HAP-1 (cell line): ENCODE measurements at regions not wholly inside any gene's neighbourhood (a gene's known extent, or its start where the extent isn't known, plus 50 kb on each side); places are given as distances from the start of the nearest gene placed in this dataset.
"Not testable (repeated sequence)": the region's sequence is repeated elsewhere in the genome, so short reads cannot be mapped to it uniquely, and the experiment has no call there.

Experiments
- DNase-seq, 2 experiments: peaks; one replicate each; pipeline ENCODE4 v3.0.0-alpha.2; 2016 to 2020; ENCODE audit warnings: low spot score in 2 of 2
- H3K27me3 ChIP-seq: fragments of 250-450 bp; sonication (Bioruptor Pico); 2 replicates; pipeline ENCODE4 v1.5.1; 2020; ENCODE audit warnings: low read depth, mild to moderate bottlenecking, moderate library complexity
- H3K36me3 ChIP-seq: fragments of 250-450 bp; sonication (Bioruptor Pico); replicated peaks from 2 replicates; pipeline ENCODE4 v1.5.1; 2020; ENCODE audit warnings: mild to moderate bottlenecking
- H3K4me1 ChIP-seq: fragments of 250-450 bp; sonication (Bioruptor Pico); 2 replicates; pipeline ENCODE4 v1.5.1; 2020; ENCODE audit warnings: mild to moderate bottlenecking
- H3K4me3 ChIP-seq: fragments of 250-450 bp; sonication (Bioruptor Pico); 2 replicates; pipeline ENCODE4 v1.5.1; 2020; ENCODE audit warnings: mild to moderate bottlenecking, moderate library complexity
- H3K9me3 ChIP-seq: fragments of 250-450 bp; sonication (Bioruptor Pico); 2 replicates; pipeline ENCODE4 v1.5.1; 2020; ENCODE audit warnings: mild to moderate bottlenecking, moderate library complexity
- in situ Hi-C: fragments of 300-500 bp; cut with MboI; formaldehyde crosslinking; loops from 3 replicates; pipeline ENCODE4 v1.14.3; 2020; ENCODE audit warnings: low sequenced_read_pairs, inconsistent platforms, mixed read lengths

DNA sequence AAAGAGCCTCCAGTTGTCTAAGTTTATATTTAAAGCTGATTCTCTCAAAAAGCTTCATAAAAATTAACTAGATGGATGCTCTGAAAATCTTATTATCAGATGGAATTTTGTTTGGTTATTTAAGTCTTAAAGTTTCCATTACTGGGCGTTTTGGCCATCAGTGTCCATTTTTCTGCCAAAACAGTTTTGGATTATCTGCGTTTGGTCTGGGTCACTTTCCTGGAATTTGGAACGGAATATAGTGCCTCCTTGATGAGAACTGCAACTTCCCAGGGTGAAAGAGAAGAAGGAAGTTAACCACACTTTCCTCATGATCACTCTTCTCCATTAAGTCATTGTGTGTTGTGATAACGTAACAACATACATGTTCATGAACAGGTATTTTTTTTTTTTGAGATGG lies 764.9 kb upstream of the AUTS2 start:
- no peaks in the 10 kb centered on the region for H3K4me1 ChIP-seq
- no peaks in the 10 kb centered on the region for H3K9me3 ChIP-seq
- in situ Hi-C loops, result no loop called here
- H3K36me3 ChIP-seq, result no peaks in the 10 kb centered on the region
- H3K4me3 ChIP-seq, result no peak overlapping the region
- DNase-seq, result no peak
- no peaks in the 10 kb centered on the region for H3K27me3 ChIP-seq

DNA sequence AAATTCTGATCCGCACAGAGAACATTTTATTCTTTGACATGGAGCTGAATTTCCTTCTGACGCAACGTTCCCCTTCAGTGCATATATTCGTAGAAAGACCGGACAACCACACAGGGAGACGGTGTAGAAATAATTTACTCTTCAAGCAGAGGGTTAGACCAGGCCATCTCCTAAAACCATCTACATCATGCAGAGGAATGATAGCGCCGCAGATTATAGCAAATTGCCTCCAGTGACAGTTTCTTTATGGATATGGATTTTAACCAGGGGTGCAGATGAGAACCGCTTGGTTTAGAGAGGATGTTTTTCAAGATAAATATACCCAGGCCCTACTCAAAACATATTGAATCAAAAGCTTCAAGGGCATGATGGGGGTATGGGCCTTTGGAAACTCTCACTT lies 759.3 kb upstream of the AUTS2 start:
- H3K27me3 ChIP-seq, result no peaks in the 10 kb centered on the region
- H3K36me3 ChIP-seq, result no peaks in the 10 kb centered on the region
- H3K9me3 ChIP-seq, result no peaks in the 10 kb centered on the region
- in situ Hi-C loops, result no loop called here
- H3K4me3 ChIP-seq, result no peak overlapping the region
- no peaks in the 10 kb centered on the region for H3K4me1 ChIP-seq
- no peak for DNase-seq

DNA sequence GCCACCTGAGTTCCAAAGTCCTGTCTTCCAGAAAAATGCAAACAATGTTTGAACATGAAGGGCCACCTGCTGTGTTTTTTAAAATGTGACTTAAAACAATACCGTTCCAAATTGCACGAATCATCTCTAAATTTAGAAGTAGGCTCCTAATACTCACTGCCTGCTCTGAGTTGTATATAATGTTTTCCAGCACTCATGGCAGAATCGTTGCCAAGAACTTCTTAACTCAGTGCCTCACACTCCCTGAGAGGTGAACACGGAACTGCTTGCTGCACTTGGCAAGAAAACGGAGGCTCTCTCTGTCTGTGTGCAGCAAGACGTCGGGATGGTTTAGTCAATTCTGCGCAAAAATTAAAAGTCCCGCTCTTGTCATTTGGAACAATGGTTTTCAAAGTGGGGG lies 757.3 kb upstream of the AUTS2 start:
- no peaks in the 10 kb centered on the region for H3K27me3 ChIP-seq
- H3K9me3 ChIP-seq, result no peaks in the 10 kb centered on the region
- no peaks in the 10 kb centered on the region for H3K4me1 ChIP-seq
- no peak overlapping the region for H3K4me3 ChIP-seq
- DNase-seq, result no peak
- no peaks in the 10 kb centered on the region for H3K36me3 ChIP-seq
- in situ Hi-C loops, result no loop called here

DNA sequence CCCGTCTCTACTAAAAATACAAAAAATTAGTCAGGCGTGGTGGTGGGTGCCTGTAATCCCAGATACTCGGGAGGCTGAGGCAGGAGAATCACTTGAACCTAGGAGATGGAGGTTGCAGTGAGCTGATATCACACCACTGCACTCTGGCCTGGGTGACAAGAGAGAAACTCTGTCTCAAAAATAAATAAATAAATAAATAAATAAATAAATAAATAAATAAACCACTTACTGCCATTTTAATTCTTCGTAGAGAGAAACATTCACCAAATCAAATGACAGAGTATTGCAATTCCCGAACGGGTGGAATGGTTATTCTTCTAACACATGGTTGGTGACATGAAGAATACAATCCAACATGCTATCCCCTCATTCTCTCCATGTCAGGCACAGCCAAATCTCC lies 754.3 kb upstream of the AUTS2 start:
- H3K4me1 ChIP-seq, H3K36me3 ChIP-seq, in situ Hi-C loops, DNase-seq, H3K9me3 ChIP-seq, H3K4me3 ChIP-seq, H3K27me3 ChIP-seq: not testable (repeated sequence)

DNA sequence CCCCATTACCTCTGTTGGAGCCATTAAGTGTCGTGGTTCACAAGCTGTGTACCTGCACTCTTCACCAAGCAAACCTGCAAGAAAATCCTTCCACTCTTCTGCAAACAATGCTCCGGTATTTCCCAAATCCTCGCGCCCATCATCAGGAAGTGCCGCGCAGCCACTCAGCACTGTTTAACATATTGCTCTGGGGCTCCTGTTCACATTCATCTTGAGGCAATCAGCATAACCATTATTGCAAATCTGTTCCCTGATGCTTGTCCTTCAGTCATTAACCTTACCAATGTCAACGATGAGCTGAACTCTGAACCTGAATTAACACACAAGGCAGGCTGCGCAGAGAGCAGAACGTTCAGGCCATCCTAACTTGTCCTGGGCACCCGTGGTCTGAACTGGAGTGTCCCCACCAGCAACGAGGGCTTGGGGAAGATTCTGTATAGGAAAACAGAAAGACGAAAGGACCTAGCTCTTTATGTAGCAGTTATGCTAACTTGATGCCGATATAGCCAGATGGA lies 751.4 kb upstream of the AUTS2 start:
- in situ Hi-C loops, result no loop called here
- no peaks in the 10 kb centered on the region for H3K9me3 ChIP-seq
- no peak for DNase-seq
- no peak overlapping the region for H3K4me3 ChIP-seq
- no peaks in the 10 kb centered on the region for H3K36me3 ChIP-seq
- no peaks in the 10 kb centered on the region for H3K27me3 ChIP-seq
- H3K4me1 ChIP-seq, result no peaks in the 10 kb centered on the region

DNA sequence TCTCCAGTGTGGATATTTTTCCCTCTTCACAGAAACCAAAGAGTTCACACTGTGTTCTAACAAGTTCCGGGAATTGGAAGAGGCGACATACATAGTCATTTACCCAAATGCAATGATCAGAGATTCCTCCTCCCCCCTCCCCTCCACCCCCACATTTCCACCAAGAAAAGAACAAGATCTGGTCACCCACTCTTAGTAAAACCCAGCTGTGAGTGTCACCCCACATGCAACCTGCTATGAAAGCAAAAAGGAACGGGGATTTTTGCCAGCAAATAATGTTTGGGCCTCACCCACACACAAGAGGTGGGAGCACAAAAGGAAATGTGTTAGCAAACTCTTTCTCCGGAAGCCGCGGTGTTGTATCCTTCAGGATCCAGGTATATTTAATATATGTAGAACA lies 745.0 kb upstream of the AUTS2 start:
- H3K36me3 ChIP-seq, result no peaks in the 10 kb centered on the region
- DNase-seq, result no peak
- no peak overlapping the region for H3K4me3 ChIP-seq
- H3K9me3 ChIP-seq, result no peaks in the 10 kb centered on the region
- in situ Hi-C loops, result no loop called here
- H3K27me3 ChIP-seq, result no peaks in the 10 kb centered on the region
- no peaks in the 10 kb centered on the region for H3K4me1 ChIP-seq

DNA sequence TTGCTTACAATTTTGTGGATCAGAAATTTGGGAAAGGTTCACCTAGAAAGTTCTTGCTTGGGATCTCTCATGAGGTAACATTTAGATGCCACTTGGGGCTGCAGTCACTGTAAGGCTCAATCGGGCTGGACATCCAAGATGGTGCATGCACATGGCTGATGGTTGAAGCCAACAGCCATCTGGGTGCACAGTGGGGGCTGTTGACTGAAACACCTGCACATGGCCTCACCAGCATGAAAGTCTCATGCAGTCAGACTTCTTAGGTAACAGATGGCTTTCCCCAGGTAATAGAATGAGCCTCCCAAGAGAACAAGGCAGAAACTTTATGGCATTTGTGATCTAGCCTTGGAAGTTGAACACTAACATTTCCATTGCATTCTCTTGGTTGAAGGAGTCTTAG lies 740.7 kb upstream of the AUTS2 start:
- H3K9me3 ChIP-seq, result no peaks in the 10 kb centered on the region
- in situ Hi-C loops, result no loop called here

DNA sequence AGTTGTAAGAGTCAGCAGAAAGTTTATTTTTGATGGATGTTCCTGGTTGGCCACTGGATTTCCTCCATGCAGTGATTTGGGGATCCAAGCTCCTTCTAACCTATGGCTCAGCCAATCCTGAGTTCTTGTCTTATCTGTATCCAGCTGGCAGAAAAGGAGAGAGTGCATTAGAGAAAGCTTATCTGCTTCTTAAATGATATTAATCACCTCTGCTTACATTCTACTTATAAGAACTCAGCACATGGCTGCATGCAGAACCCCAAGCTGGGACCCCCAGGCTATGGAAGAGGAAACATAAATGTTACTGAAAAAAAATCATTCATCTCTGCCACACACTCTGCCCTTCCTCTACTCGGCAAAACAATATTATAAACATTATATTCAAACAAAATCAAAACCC lies 739.8 kb upstream of the AUTS2 start:
- Histone ChIP-seq H3K4me1 (no peaks in the 10 kb centered on the region), H3K36me3 (no peaks in the 10 kb centered on the region), H3K9me3 (no peaks in the 10 kb centered on the region), H3K27me3 (no peaks in the 10 kb centered on the region), H3K4me3 (no peak overlapping the region)
- in situ Hi-C loops, result no loop called here
- DNase-seq, result no peak

More for the DNA sequence above, 740.7 kb upstream of the AUTS2 start:
- H3K4me3 ChIP-seq, result no peak overlapping the region
- H3K27me3 ChIP-seq, result no peaks in the 10 kb centered on the region
- no peaks in the 10 kb centered on the region for H3K4me1 ChIP-seq
- no peaks in the 10 kb centered on the region for H3K36me3 ChIP-seq
- DNase-seq, result no peak

DNA sequence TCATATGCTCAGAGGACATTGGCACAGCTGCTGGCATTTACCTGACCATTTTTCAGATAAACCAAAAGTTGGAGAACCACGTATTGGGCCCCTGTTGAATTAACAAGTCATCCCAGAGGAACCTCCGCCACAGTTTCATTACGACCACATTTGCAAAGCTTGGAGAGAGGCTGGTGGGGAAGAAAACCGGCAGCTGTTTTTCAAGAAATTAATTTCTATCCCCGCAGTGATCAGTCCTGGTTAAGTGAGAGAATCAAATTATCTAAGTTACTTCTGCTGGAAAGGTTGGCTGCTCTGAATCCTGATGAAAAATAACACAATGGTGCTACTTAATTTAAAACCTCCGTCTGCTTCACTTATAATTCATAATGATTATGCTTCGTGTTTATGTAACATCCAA lies 737.1 kb upstream of the AUTS2 start:
- no peak for DNase-seq
- in situ Hi-C loops, result no loop called here
- no peak overlapping the region for H3K4me3 ChIP-seq
- H3K9me3 ChIP-seq, result no peaks in the 10 kb centered on the region
- no peaks in the 10 kb centered on the region for H3K4me1 ChIP-seq
- H3K36me3 ChIP-seq, result no peaks in the 10 kb centered on the region
- H3K27me3 ChIP-seq, result no peaks in the 10 kb centered on the region

DNA sequence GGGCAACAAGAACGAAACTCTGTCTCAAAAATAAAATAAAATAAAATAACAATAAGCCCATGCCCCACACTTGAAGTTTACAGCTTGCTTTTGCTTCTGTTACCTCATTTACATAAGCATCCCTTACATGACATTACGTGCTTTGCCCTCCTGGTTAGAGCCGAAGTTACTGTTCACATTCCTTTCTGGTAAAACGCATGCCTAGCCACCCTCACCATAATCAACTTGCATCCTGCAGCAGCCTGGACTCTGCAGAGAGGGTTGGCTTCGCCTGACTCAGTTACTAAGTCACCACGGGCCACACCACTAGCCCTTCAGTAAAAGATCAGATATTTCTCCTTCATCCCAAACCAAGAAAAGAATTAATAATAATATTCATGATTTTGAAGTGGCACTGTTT lies 736.0 kb upstream of the AUTS2 start:
- Histone ChIP-seq H3K36me3 (no peaks in the 10 kb centered on the region), H3K4me3 (no peak overlapping the region), H3K9me3 (no peaks in the 10 kb centered on the region), H3K27me3 (no peaks in the 10 kb centered on the region), H3K4me1 (no peaks in the 10 kb centered on the region)
- in situ Hi-C loops, result no loop called here
- DNase-seq, result no peak

DNA sequence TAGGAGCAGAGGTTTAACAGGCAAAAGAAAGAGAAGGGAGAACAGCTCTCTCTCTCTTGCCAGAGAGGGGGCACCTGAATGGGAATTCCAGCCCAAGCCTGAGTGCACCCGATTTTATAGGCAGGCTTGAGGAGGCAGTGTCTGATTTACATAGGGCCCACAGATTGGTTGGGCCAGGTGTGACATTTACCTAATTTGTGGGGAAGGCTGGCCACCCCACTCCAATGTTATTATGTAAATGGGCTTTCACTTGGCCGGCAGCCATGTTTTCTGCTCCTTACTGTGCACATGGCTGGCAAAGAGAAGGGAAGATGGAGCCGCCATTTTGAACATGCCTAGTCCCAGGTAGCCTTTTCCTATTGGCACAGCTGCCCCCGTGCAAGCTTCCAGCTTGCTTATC lies 735.5 kb upstream of the AUTS2 start:
- no peak for DNase-seq
- H3K4me3 ChIP-seq, result no peak overlapping the region
- in situ Hi-C loops, result no loop called here
- H3K9me3 ChIP-seq, result no peaks in the 10 kb centered on the region
- no peaks in the 10 kb centered on the region for H3K36me3 ChIP-seq
- no peaks in the 10 kb centered on the region for H3K4me1 ChIP-seq
- H3K27me3 ChIP-seq, result no peaks in the 10 kb centered on the region

DNA sequence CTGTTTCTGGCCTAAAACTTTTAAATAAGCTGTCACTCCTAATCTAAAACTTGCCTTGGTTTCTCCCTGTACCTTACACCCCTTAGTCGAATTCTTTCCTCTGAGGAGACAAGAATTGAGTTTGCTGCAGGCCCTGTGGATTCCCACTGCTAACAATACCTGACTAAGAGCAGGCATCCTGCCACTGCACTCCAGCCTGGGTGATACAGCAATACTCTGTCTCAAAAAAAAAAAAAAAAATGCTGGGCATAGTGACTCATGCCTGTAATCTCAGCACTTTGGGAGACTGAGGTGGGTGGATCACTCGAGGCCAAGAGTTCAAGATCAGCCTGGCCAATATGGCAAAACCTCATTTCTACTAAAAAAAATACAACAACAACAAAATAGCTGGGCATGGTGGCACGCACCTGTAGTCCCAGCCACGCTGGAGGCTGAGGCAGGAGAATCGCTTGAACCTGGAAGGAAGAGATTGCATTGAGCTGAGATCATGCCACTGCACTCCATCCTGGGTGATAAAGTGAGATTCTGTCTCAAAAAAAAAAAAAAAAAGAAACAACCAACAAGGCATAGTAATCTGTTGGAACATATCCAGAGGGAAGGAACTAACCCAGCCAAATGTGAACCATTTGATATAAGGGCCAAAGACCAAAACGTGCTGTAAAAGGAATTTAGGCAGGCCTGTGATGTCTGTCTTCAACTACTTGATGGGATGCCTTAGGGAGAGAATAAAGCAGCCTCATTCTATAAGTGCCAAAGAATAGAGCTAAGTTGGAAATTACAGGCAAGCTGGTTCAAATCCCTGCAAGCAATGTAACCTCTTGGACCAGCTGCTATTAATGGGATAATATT lies 732.7 kb upstream of the AUTS2 start:
- no peaks in the 10 kb centered on the region for H3K4me1 ChIP-seq
- H3K4me3 ChIP-seq, result no peak overlapping the region
- no peaks in the 10 kb centered on the region for H3K36me3 ChIP-seq
- in situ Hi-C loops, result no loop called here
- no peak for DNase-seq
- H3K27me3 ChIP-seq, result no peaks in the 10 kb centered on the region
- H3K9me3 ChIP-seq, result no peaks in the 10 kb centered on the region

DNA sequence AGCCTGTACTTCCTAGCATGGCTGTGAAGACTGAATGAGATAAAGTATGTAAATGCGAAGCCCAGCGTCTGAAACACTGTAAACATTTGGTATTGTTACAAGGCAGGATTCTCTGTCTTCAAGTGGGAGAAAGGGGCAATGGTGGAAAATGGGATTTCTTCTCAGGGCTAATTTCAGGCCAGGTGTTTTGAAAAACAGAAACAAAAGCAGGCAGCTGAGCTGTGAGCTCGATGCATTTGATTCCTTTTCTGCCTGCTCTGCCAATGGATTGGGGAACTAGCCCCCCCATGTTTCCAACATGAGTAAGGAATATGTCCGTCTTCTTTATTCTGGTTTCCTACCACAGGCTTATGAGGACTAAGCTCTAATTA lies 732.1 kb upstream of the AUTS2 start:
- Histone ChIP-seq H3K9me3 (no peaks in the 10 kb centered on the region), H3K4me1 (no peaks in the 10 kb centered on the region), H3K4me3 (no peak overlapping the region), H3K36me3 (no peaks in the 10 kb centered on the region), H3K27me3 (no peaks in the 10 kb centered on the region)
- in situ Hi-C loops, result no loop called here
- DNase-seq, result no peak

DNA sequence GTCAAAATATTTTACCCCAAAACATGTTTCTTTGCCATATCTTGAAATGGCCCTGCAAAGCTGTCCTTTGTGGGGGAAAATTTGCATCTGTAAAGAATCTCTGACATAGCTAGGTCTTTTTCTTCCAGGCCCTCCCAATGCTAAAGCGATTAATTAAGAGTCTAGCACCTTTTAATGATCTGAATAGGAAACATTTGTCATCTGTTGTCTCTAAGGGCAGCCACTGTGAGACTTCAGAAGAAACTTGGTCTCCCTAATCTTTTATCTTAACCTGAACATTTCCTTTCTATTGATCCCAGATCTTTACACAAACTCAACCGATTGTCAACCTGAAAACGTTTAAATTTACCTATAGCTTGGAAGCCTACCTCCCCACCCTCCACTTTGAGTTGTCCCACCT lies 731.6 kb upstream of the AUTS2 start:
- H3K4me1 ChIP-seq, in situ Hi-C loops, H3K4me3 ChIP-seq, H3K9me3 ChIP-seq, H3K27me3 ChIP-seq, H3K36me3 ChIP-seq, DNase-seq: not testable (repeated sequence)

DNA sequence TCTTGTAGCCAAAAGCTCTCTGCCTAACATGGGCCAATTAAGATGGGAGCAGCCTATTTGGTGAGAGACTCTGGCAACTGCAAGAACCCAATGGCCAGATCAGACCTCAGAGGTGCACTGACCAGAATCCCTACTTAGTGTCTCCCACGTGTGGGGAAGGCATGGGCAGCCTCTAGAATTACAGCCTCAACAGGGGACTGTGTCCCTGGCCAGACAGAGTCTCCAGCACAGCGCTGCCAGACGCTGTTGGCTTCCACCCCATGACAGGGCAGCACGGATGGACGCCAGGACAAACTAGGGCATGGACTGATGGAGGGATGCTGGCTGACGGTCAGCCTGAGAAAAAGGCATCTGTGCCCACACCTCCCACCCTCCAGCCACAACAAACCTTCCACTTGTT lies 729.3 kb upstream of the AUTS2 start:
- Histone ChIP-seq H3K36me3 (no peaks in the 10 kb centered on the region), H3K4me3 (no peak overlapping the region), H3K4me1 (no peaks in the 10 kb centered on the region), H3K9me3 (no peaks in the 10 kb centered on the region), H3K27me3 (no peaks in the 10 kb centered on the region)
- DNase-seq, result no peak
- in situ Hi-C loops, result no loop called here
